Naive B cell (primary cell): ENCODE measurements at regions not wholly inside any gene's neighbourhood (a gene's known extent, or its start where the extent isn't known, plus 50 kb on each side); places are given as distances from the start of the nearest gene placed in this dataset.

Experiments
- ATAC-seq, 2 donors: fragments of 150-1000 bp; cut with Tn5 transposase; 2 replicates each; pipeline ENCODE4 v1.10.0; 2021; ENCODE audit warnings: low read depth in 2 of 2, mild to moderate bottlenecking in 2 of 2, moderate library complexity in 2 of 2
- DNase-seq: peaks from one replicate; pipeline ENCODE4 v3.0.0; 2022
- H3K27ac Mint-ChIP-seq, 6 donors: one replicate each; pipeline ENCODE4 v1.8.0; 2020 to 2022; ENCODE audit warnings: mild to moderate bottlenecking in 6 of 6, mixed read lengths in 6 of 6, moderate library complexity in 5 of 6, inconsistent platforms in 2 of 6
- H3K27me3 Mint-ChIP-seq, 3 donors: one replicate each; pipeline ENCODE4 v1.8.0; 2021 to 2022; ENCODE audit warnings: mixed read lengths in 3 of 3, mild to moderate bottlenecking in 1 of 3
- H3K36me3 Mint-ChIP-seq, 2 donors: one replicate each; pipeline ENCODE4 v1.8.0; 2020 to 2022; ENCODE audit warnings: mixed read lengths in 2 of 2, inconsistent platforms in 1 of 2, mild to moderate bottlenecking in 1 of 2
- H3K4me1 Mint-ChIP-seq, 3 donors: one replicate each; pipeline ENCODE4 v1.8.0; 2020 to 2022; ENCODE audit warnings: mixed read lengths in 3 of 3, inconsistent platforms in 1 of 3, mild to moderate bottlenecking in 1 of 3, moderate library complexity in 1 of 3
- H3K4me3 Mint-ChIP-seq, 8 donors: one replicate each; pipeline ENCODE4 v1.8.0; 2020 to 2022; ENCODE audit warnings: mild to moderate bottlenecking in 8 of 8, mixed read lengths in 8 of 8, moderate library complexity in 8 of 8, inconsistent platforms in 2 of 8
- H3K9me3 Mint-ChIP-seq, 7 donors: one replicate each; pipeline ENCODE4 v1.8.0; 2020 to 2022; ENCODE audit warnings: mixed read lengths in 7 of 7, mild to moderate bottlenecking in 5 of 7, inconsistent platforms in 2 of 7, moderate library complexity in 1 of 7

DNA sequence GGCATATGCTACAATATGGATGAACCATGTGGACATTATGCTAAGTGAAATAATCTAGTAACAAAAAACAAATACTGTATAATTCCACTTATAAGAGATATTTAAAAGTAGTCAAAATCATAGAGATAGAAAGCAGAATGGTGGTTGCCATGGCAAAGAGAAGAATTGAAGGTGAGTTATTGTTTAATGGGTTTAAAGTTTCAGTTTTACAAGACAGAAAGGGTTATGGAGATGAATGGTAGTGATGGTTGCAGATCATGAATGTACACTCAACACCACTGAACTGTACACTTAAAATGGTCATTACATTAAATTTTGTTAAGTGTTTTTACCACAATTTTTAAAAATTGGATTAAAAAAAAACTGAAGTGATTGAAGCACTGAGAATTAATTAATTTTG lies 298.2 kb upstream of the ZC3H15 start:
- ATAC-seq (no peak), DNase-seq (no peak)
- peaks cover 0 to 8% (median 0%) of the 10 kb centered on the region in 7 donors for H3K9me3 Mint-ChIP-seq
- no peak overlapping the region for H3K27ac Mint-ChIP-seq
- no peaks in the 10 kb centered on the region for H3K27me3 Mint-ChIP-seq
- H3K36me3 Mint-ChIP-seq: peaks cover 0 to 7% of the 10 kb centered on the region in 2 donors
- H3K4me1 Mint-ChIP-seq: peaks cover 6 to 10% (median 7%) of the 10 kb centered on the region in 3 donors
- no peak overlapping the region for H3K4me3 Mint-ChIP-seq

- ATAC-seq: no peak
Measured at GRCh38 chr2:186189816-186190215, 296.2 kb upstream of the ZC3H15 start.

DNA sequence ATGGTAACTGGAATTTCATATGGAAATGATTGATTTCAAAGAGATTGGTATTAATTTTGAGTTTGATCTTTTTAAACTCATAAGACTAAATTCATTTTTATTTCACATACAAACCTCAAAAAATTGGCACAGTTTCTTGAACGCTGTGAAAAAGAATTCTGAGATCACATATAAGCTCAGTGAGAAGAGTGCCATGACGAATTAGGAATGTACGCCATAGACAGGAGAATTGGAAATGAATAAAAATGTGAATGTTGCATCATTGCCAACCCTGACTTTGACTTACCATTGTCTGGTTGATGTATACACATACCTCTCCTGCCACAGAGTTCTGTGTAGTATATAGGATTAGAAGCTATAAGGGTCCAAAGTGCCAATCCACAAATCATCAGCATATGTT lies 290.4 kb upstream of the ZC3H15 start:
- peak overlapping the region in 1 of 6 donors; percentile 35 for H3K27ac Mint-ChIP-seq
- H3K4me1 Mint-ChIP-seq: peaks cover 0 to 3% (median 0%) of the 10 kb centered on the region in 3 donors
- H3K4me3 Mint-ChIP-seq: no peak overlapping the region
- H3K9me3 Mint-ChIP-seq: peaks cover 0 to 1% (median 0%) of the 10 kb centered on the region in 7 donors
- no peak for DNase-seq
- H3K27me3 Mint-ChIP-seq: no peaks in the 10 kb centered on the region
- peaks cover 0 to 3% of the 10 kb centered on the region in 2 donors for H3K36me3 Mint-ChIP-seq
- ATAC-seq: no peak

More at GRCh38 chr2:186189816-186190215, 296.2 kb upstream of the ZC3H15 start:
- Mint-ChIP-seq H3K36me3 (peaks cover 0 to 7% of the 10 kb centered on the region in 2 donors), H3K4me1 (peaks cover 0 to 3% (median 0%) of the 10 kb centered on the region in 3 donors), H3K9me3 (peaks cover 0 to 8% (median 0%) of the 10 kb centered on the region in 7 donors), H3K4me3 (no peak overlapping the region), H3K27ac (no peak overlapping the region), H3K27me3 (no peaks in the 10 kb centered on the region)
- no peak for DNase-seq

- no peak overlapping the region for H3K4me3 Mint-ChIP-seq
- no peaks in the 10 kb centered on the region for H3K36me3 Mint-ChIP-seq
- DNase-seq: no peak
- no peak for ATAC-seq
- H3K27ac Mint-ChIP-seq: no peak overlapping the region
- no peaks in the 10 kb centered on the region for H3K27me3 Mint-ChIP-seq
- peaks cover 0 to 2% (median 0%) of the 10 kb centered on the region in 3 donors for H3K4me1 Mint-ChIP-seq
- H3K9me3 Mint-ChIP-seq: no peaks in the 10 kb centered on the region
Measured at GRCh38 chr2:186197955-186198354, 288.1 kb upstream of the ZC3H15 start.

GRCh38 chr2:186199029-186199428 lies 287.0 kb upstream of the ZC3H15 start:
- DNase-seq: no peak
- H3K4me1 Mint-ChIP-seq: peaks cover 0 to 7% (median 0%) of the 10 kb centered on the region in 3 donors
- H3K27me3 Mint-ChIP-seq: no peaks in the 10 kb centered on the region
- no peak overlapping the region for H3K27ac Mint-ChIP-seq
- no peak for ATAC-seq
- H3K4me3 Mint-ChIP-seq: no peak overlapping the region
- no peaks in the 10 kb centered on the region for H3K36me3 Mint-ChIP-seq
- no peaks in the 10 kb centered on the region for H3K9me3 Mint-ChIP-seq

DNA sequence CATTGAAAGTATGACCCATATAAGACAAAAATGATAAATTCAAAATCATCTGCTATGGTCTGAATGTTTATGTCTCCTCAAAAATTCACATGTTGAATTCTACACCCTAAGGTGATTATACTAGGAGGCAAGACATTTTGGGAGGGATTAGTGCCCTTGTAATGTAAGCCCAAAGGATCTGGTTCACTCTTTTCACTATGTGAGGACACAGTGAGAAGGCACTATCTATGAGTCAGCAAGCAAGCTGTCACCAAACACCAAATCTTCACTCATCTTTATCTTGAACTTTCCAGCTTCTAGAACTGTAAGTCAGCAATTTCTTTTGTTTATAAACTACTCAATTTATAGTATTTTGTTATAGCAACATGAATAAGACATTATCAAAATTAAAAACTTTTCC lies 284.7 kb upstream of the ZC3H15 start:
- H3K27me3 Mint-ChIP-seq: no peaks in the 10 kb centered on the region
- DNase-seq: no peak

GRCh38 chr2:186205254-186205911 lies 280.7 kb upstream of the ZC3H15 start:
- ATAC-seq (peak; percentile 32 to 70), DNase-seq (no peak)

More for the DNA sequence above, 284.7 kb upstream of the ZC3H15 start:
- Mint-ChIP-seq H3K9me3 (no peaks in the 10 kb centered on the region), H3K4me3 (no peak overlapping the region), H3K4me1 (peaks cover 4 to 20% (median 4%) of the 10 kb centered on the region in 3 donors), H3K27ac (no peak overlapping the region), H3K36me3 (no peaks in the 10 kb centered on the region)
- no peak for ATAC-seq

GRCh38 chr2:186209532-186209931 lies 276.5 kb upstream of the ZC3H15 start:
- peaks cover 7 to 37% (median 10%) of the 10 kb centered on the region in 3 donors for H3K4me1 Mint-ChIP-seq
- no peak overlapping the region for H3K27ac Mint-ChIP-seq
- no peaks in the 10 kb centered on the region for H3K9me3 Mint-ChIP-seq
- DNase-seq (no peak), ATAC-seq (no peak)
- H3K36me3 Mint-ChIP-seq: peaks cover 0 to 4% of the 10 kb centered on the region in 2 donors
- no peaks in the 10 kb centered on the region for H3K27me3 Mint-ChIP-seq
- no peak overlapping the region for H3K4me3 Mint-ChIP-seq

More at GRCh38 chr2:186205254-186205911, 280.7 kb upstream of the ZC3H15 start:
- peaks cover 7 to 41% (median 10%) of the 10 kb centered on the region in 3 donors for H3K4me1 Mint-ChIP-seq
- no peak overlapping the region for H3K4me3 Mint-ChIP-seq
- H3K9me3 Mint-ChIP-seq: no peaks in the 10 kb centered on the region
- peak overlapping the region in 1 of 6 donors; percentile 33 for H3K27ac Mint-ChIP-seq
- no peaks in the 10 kb centered on the region for H3K36me3 Mint-ChIP-seq
- no peaks in the 10 kb centered on the region for H3K27me3 Mint-ChIP-seq

- H3K27me3 Mint-ChIP-seq: no peaks in the 10 kb centered on the region
- H3K4me3 Mint-ChIP-seq: peak overlapping the region in 1 of 8 donors; percentile 2
- H3K36me3 Mint-ChIP-seq: peaks cover 10 to 14% of the 10 kb centered on the region in 2 donors
- H3K4me1 Mint-ChIP-seq: no peaks in the 10 kb centered on the region
- H3K9me3 Mint-ChIP-seq: peaks cover 0 to 17% (median 11%) of the 10 kb centered on the region in 7 donors
- no peak for ATAC-seq
- peak overlapping the region in 1 of 6 donors; percentile 40 for H3K27ac Mint-ChIP-seq
- no peak for DNase-seq
Measured at GRCh38 chr2:186220409-186220808, 265.7 kb upstream of the ZC3H15 start.

- Mint-ChIP-seq H3K4me3 (no peak overlapping the region), H3K9me3 (peaks cover 23 to 87% (median 75%) of the 10 kb centered on the region in 7 donors), H3K4me1 (peaks cover 0 to 5% (median 0%) of the 10 kb centered on the region in 3 donors), H3K27ac (no peak overlapping the region), H3K27me3 (no peaks in the 10 kb centered on the region), H3K36me3 (peaks cover 29 to 56% of the 10 kb centered on the region in 2 donors)
- no peak for DNase-seq
- ATAC-seq: no peak
Measured at GRCh38 chr2:186229265-186229664, 256.8 kb upstream of the ZC3H15 start.

DNA sequence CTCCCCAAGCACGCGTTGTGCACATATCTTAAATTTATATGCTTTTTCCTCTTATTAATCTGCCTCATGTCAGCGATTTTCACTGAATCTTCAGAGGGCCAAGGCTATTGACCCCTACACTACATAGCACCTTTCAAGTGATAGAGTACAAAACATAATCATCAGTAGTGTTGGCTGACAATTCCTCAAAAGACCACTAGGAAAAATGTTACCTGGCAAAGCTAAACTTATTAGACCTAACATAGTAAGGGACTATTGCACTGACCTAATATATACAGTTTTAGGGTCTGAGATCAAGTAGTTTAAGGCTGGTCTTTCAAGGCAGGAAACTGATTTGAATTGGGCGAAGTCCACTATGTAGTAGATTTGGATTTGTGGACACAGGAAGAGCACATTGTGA lies 244.2 kb upstream of the ZC3H15 start:
- no peak for ATAC-seq
- Mint-ChIP-seq H3K27me3 (no peaks in the 10 kb centered on the region), H3K4me1 (peaks cover 0 to 17% (median 4%) of the 10 kb centered on the region in 3 donors), H3K9me3 (peaks cover 0 to 5% (median 2%) of the 10 kb centered on the region in 7 donors), H3K36me3 (no peaks in the 10 kb centered on the region), H3K27ac (no peak overlapping the region), H3K4me3 (no peak overlapping the region)
- DNase-seq: no peak

DNA sequence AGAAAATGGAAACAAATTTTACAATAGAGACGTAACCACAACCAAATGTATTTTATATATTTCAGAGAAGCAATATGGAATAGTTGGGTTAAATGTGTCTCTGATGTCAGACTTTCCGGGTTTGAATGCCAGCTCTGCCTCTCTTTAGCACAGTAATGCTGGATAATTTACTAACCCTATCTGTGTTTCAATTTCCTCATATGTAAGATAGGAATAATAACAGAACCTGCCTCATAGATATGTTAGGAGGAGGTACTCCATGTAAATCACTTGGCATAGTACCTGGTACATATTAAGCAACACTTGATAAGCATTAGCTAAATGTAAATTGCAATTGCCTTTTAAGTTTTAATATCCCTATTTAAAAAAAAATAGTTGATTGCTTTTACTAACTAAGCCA lies 231.3 kb upstream of the ZC3H15 start:
- ATAC-seq: no peak

GRCh38 chr2:186255823-186256222 lies 230.2 kb upstream of the ZC3H15 start:
- Mint-ChIP-seq H3K9me3 (peaks cover 0 to 8% (median 2%) of the 10 kb centered on the region in 7 donors), H3K27ac (peak overlapping the region in 1 of 6 donors; percentile 22), H3K4me1 (no peaks in the 10 kb centered on the region), H3K4me3 (no peak overlapping the region), H3K27me3 (no peaks in the 10 kb centered on the region), H3K36me3 (no peaks in the 10 kb centered on the region)
- no peak for ATAC-seq
- DNase-seq: no peak

More for the DNA sequence above, 231.3 kb upstream of the ZC3H15 start:
- Mint-ChIP-seq H3K27me3 (no peaks in the 10 kb centered on the region), H3K4me1 (no peaks in the 10 kb centered on the region), H3K36me3 (no peaks in the 10 kb centered on the region), H3K27ac (no peak overlapping the region), H3K9me3 (peaks cover 0 to 8% (median 2%) of the 10 kb centered on the region in 7 donors), H3K4me3 (no peak overlapping the region)
- DNase-seq: no peak

DNA sequence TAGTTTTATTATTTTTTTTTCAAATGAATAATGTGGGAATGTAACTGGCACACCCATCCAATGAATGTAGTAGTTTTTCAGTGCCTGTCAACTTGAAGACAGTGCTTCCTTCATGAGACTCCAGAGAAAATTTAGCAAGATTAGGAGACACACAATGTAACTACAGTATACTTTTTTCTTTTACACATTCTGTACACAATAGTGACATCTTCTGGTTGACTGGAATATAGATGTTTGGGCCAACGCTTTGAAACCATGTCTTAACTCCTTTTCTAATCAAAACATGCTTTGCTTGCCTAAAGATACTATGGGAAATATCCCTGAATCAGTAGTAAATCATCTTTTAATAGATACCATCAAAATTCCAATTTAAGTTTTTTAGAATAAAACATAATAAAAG lies 229.5 kb upstream of the ZC3H15 start:
- Mint-ChIP-seq H3K9me3 (peaks cover 0 to 8% (median 2%) of the 10 kb centered on the region in 7 donors), H3K4me1 (no peaks in the 10 kb centered on the region), H3K36me3 (no peaks in the 10 kb centered on the region), H3K27ac (peak overlapping the region in 1 of 6 donors; percentile 6), H3K4me3 (no peak overlapping the region), H3K27me3 (no peaks in the 10 kb centered on the region)
- no peak for ATAC-seq
- no peak for DNase-seq
